Smooth muscle cell (in vitro differentiated cells): ENCODE measurements at regions not wholly inside any gene's neighbourhood (a gene's known extent, or its start where the extent isn't known, plus 50 kb on each side); places are given as distances from the start of the nearest gene placed in this dataset.

Experiments
- DNase-seq: peaks from one replicate; lab custom pipeline; 2025; ENCODE audit not compliant: unreplicated experiment; lab: John Stamatoyannopoulos, UW
- H2AFZ ChIP-seq: fragments of 200-600 bp; sonication (generic); 2 replicates; pipeline ENCODE4 v1.6.0; 2016; ENCODE audit warnings: antibody characterized with exemption, low read depth, mild to moderate bottlenecking
- H3F3A ChIP-seq: fragments of 200-600 bp; sonication (generic); 2 replicates; pipeline ENCODE4 v1.6.0; 2017; ENCODE audit warnings: antibody characterized with exemption, low read depth
- H3K27ac ChIP-seq: fragments of 200-600 bp; sonication (generic); 2 replicates; pipeline ENCODE4 v1.5.1; 2016; ENCODE audit warnings: low read depth, mild to moderate bottlenecking
- H3K27me3 ChIP-seq: fragments of 200-600 bp; sonication (generic); 2 replicates; pipeline ENCODE4 v1.6.1; 2016; ENCODE audit warnings: low read depth, mild to moderate bottlenecking
- H3K36me3 ChIP-seq: fragments of 200-600 bp; sonication (generic); 2 replicates; pipeline ENCODE4 v1.5.1; 2016; ENCODE audit warnings: low read depth
- H3K4me1 ChIP-seq: fragments of 200-600 bp; sonication (generic); 2 replicates; pipeline ENCODE4 v1.5.1; 2016; ENCODE audit warnings: low read depth
- H3K4me2 ChIP-seq: fragments of 200-600 bp; sonication (generic); 2 replicates; pipeline ENCODE4 v1.6.0; 2016; ENCODE audit warnings: mild to moderate bottlenecking
- H3K4me3 ChIP-seq: fragments of 200-600 bp; sonication (generic); 2 replicates; pipeline ENCODE4 v1.5.1; 2016; ENCODE audit warnings: mild to moderate bottlenecking
- H3K79me2 ChIP-seq: fragments of 200-600 bp; sonication (generic); 2 replicates; pipeline ENCODE4 v1.6.0; 2016; ENCODE audit warnings: low read depth, mild to moderate bottlenecking
- H3K9ac ChIP-seq: fragments of 200-600 bp; sonication (generic); 2 replicates; pipeline ENCODE4 v1.6.0; 2016; ENCODE audit warnings: low read depth
- H3K9me3 ChIP-seq: fragments of 200-600 bp; sonication (generic); replicated peaks from 2 replicates; pipeline ENCODE4 v1.5.1; 2016; ENCODE audit warnings: low read depth
- H4K20me1 ChIP-seq: fragments of 200-600 bp; sonication (generic); 2 replicates; pipeline ENCODE4 v1.6.0; 2016; ENCODE audit warnings: low read depth
- WGBS: methylation state at CpG from one replicate; pipeline ENCODE4 v1.1.7; 2016; ENCODE audit warnings: low lambda C conversion rate; 5-methylcytosine and 5-hydroxymethylcytosine counted together
- TF ChIP-seq, protein P1 (sequence below): fragments of 200-600 bp; sonication (generic); IDR thresholded peaks from 2 replicates; pipeline ENCODE4 v1.5.1; 2017; ENCODE audit warnings: borderline replicate concordance, mild to moderate bottlenecking, antibody characterized with exemption; ENCODE audit not compliant: insufficient read depth, poor library complexity, severe bottlenecking

DNA sequence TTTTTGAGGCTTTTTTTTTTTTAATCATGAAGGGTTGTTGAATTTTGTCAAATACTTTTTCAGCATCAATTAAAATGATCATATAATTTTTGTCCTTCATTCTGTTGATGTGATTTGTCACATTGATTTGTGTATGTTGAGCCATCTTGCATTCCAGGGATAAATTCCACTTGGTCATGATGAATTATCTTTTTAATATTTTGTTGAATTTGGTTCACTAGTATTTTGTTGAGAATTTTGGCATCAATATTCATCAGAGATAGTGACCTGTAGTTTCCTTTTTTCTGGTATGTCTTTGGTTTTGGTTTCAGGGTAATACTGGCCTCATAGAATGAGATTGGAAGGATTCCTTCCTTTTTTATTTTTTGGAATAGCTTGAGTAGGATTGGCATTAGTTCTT, 221.9 kb upstream of the ZNF217 start:
- no peak overlapping the region for H3K9ac ChIP-seq
- H3F3A ChIP-seq = no peaks in the 10 kb centered on the region
- H3K79me2 ChIP-seq = no peaks in the 10 kb centered on the region
- H3K36me3 ChIP-seq = no peaks in the 10 kb centered on the region
- H2AFZ ChIP-seq = no peak overlapping the region
- DNase-seq = no peak
- H3K9me3 ChIP-seq = no peaks in the 10 kb centered on the region
- no peaks in the 10 kb centered on the region for H3K4me1 ChIP-seq
- TF ChIP-seq, protein P1, sequence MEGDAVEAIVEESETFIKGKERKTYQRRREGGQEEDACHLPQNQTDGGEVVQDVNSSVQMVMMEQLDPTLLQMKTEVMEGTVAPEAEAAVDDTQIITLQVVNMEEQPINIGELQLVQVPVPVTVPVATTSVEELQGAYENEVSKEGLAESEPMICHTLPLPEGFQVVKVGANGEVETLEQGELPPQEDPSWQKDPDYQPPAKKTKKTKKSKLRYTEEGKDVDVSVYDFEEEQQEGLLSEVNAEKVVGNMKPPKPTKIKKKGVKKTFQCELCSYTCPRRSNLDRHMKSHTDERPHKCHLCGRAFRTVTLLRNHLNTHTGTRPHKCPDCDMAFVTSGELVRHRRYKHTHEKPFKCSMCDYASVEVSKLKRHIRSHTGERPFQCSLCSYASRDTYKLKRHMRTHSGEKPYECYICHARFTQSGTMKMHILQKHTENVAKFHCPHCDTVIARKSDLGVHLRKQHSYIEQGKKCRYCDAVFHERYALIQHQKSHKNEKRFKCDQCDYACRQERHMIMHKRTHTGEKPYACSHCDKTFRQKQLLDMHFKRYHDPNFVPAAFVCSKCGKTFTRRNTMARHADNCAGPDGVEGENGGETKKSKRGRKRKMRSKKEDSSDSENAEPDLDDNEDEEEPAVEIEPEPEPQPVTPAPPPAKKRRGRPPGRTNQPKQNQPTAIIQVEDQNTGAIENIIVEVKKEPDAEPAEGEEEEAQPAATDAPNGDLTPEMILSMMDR = no peak
- H3K4me3 ChIP-seq = no peak overlapping the region
- H3K4me2 ChIP-seq = no peak overlapping the region
- H3K27me3 ChIP-seq = no peaks in the 10 kb centered on the region
- no peaks in the 10 kb centered on the region for H4K20me1 ChIP-seq
- no peak overlapping the region for H3K27ac ChIP-seq

DNA sequence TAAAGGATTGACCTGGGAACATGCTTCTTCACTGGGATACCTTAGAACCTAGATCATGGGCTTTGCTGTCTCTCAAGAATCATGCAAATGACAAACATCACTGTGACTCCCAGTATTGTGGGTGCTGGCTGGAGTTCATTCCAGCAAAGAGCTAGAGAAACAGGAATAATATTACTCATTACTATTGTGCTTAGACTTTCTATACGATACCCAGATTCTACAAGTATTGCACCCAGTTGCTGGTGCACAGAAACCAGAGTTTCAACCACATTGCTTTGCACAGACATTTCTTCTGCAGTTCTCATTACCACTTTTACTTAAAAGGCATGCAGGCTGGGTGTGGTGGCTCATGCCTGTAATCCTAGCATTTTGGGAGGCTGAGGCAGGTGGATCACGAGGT, 220.4 kb upstream of the ZNF217 start:
- Histone ChIP-seq H3K79me2 (no peaks in the 10 kb centered on the region), H3K4me3 (no peak overlapping the region), H3K4me2 (no peak overlapping the region), H2AFZ (no peak overlapping the region), H3F3A (no peaks in the 10 kb centered on the region), H4K20me1 (no peaks in the 10 kb centered on the region), H3K27ac (no peak overlapping the region), H3K36me3 (no peaks in the 10 kb centered on the region), H3K4me1 (no peaks in the 10 kb centered on the region), H3K9me3 (no peaks in the 10 kb centered on the region), H3K9ac (no peak overlapping the region), H3K27me3 (no peaks in the 10 kb centered on the region)
- 87% methylated on average over 2 of the region's 2 CpGs for WGBS
- TF ChIP-seq, protein P1 = no peak
- no peak for DNase-seq

DNA sequence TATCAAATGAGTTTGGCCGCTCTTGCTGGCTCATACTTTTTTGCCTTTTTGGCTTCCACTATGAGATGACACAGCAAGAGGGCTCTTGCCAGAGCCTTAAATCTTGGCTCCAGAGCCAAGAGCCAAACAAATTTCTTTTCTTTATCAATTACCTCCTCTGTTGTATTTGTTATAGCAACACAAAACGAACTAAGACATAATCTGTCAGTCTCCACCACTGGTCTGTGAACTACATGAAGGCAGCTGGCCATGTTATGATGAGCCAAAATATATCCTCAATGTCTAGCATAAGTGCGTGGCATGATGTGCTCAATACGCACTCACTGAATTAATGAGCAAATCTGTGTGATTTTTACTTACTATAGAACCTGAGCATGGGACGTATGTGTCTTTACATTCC, 220.0 kb upstream of the ZNF217 start:
- Histone ChIP-seq H3F3A (no peaks in the 10 kb centered on the region), H3K27me3 (no peaks in the 10 kb centered on the region), H4K20me1 (no peaks in the 10 kb centered on the region), H3K4me1 (no peaks in the 10 kb centered on the region), H3K36me3 (no peaks in the 10 kb centered on the region), H3K9me3 (no peaks in the 10 kb centered on the region), H3K4me3 (no peak overlapping the region), H3K4me2 (no peak overlapping the region), H3K9ac (no peak overlapping the region), H3K27ac (no peak overlapping the region), H3K79me2 (no peaks in the 10 kb centered on the region), H2AFZ (no peak overlapping the region)
- 93% methylated on average over 5 of the region's 5 CpGs for WGBS
- TF ChIP-seq, protein P1 = no peak
- no peak for DNase-seq

DNA sequence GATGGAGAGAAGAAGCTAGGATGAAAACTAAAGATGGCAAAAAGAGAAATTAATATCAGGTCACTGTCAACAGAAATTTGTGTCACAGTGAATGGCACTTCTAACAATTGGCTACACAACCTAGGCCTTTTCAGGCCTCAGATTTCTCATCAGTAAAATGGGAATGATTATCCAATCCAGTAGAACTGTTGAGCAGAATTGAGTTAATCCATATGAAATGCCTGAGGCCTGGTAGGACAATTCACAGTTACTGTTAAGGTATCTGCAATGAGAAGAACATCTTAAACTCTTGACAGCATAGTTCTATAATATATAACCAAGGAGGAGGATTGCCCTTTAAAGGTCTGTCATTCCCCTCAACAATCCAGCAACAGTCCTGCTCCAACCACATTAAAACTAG, 217.9 kb upstream of the ZNF217 start:
- Histone ChIP-seq H4K20me1 (no peaks in the 10 kb centered on the region), H3K4me2 (no peak overlapping the region), H3K36me3 (no peaks in the 10 kb centered on the region), H2AFZ (no peak overlapping the region), H3K4me3 (no peak overlapping the region), H3K9me3 (no peaks in the 10 kb centered on the region), H3K27me3 (no peaks in the 10 kb centered on the region), H3F3A (no peaks in the 10 kb centered on the region), H3K4me1 (no peaks in the 10 kb centered on the region), H3K9ac (no peak overlapping the region), H3K27ac (no peak overlapping the region), H3K79me2 (no peaks in the 10 kb centered on the region)
- TF ChIP-seq, protein P1 = no peak
- no peak for DNase-seq
